H1 (cell line): ENCODE measurements at regions not wholly inside any gene's neighbourhood (a gene's known extent, or its start where the extent isn't known, plus 50 kb on each side); places are given as distances from the start of the nearest gene placed in this dataset.

ENCODE experiments used
- ATF3 ChIP-seq: IDR thresholded peaks from 2 replicates; pipeline ENCODE4 v1.6.1; 2011; ENCODE audit warnings: low read depth, mild to moderate bottlenecking, low read length; ENCODE audit not compliant: insufficient read depth
- CEBPB ChIP-seq: IDR thresholded peaks from 2 replicates; pipeline ENCODE4 v1.6.1; 2012; ENCODE audit warnings: low read depth, low read length
- CHD7 ChIP-seq: fragments of 300-600 bp; sonication (generic); IDR thresholded peaks from 2 replicates; pipeline ENCODE4 v1.7.1; 2012; ENCODE audit warnings: low read length, moderate library complexity, mild to moderate bottlenecking, inconsistent platforms; ENCODE audit not compliant: insufficient replicate concordance
- CTCF ChIP-seq, 3 experiments: IDR thresholded peaks; 1 replicate in 2 of 3; 2 replicates in 1 of 3; pipeline versions ENCODE4 v1.5.1 to v1.6.1; 2011; ENCODE audit warnings: low read length in 3 of 3, mild to moderate bottlenecking in 3 of 3, inconsistent platforms in 2 of 3, low read depth in 1 of 3, moderate library complexity in 1 of 3; ENCODE audit not compliant: insufficient read depth in 1 of 3; ENCODE audit errors: control extremely low read depth in 1 of 3
- FOSL1 ChIP-seq: IDR thresholded peaks from 2 replicates; pipeline ENCODE4 v1.6.1; 2011; ENCODE audit warnings: mild to moderate bottlenecking, low read depth, low read length, moderate library complexity; ENCODE audit not compliant: insufficient read depth
- KDM4A ChIP-seq: IDR thresholded peaks from one replicate; pipeline ENCODE4 v1.7.1; 2012; ENCODE audit warnings: low read depth, mild to moderate bottlenecking, moderate library complexity, low read length, inconsistent platforms; ENCODE audit not compliant: severe bottlenecking

DNA sequence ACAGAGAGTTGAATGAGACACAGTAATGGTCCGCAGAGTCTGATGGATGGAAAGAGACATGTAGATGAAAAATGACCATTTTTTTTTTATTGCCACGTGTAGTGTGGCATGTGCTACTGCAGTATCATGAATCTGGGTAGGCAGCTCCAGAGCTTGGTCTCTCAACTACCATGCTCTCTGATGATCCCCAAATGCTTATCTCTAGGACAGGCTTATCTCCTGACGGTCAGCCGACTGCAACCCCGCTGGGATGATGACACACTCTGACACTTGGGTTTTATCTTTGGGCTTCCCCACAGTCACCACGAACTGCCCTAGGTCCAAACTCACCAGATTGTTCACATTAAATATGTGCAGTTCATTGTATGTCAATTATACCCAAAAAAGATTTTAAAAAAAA is 239.7 kb downstream of the QDPR start (continued):
- TF ChIP-seq CHD7 (no peak), CTCF (IDR thresholded peaks at IDR 0.05; ENCODE audit: control extremely low read depth in 1 of 3, insufficient read depth in 1 of 3, low read depth in 1 of 3, low read length in 3 of 3) (no peak), ATF3 (no peak), KDM4A (no peak), CEBPB (no peak), FOSL1 (no peak)
